ENCODE measurements at regions not wholly inside any gene's neighbourhood (a gene's known extent, or its start where the extent isn't known, plus 50 kb on each side); places are given as distances from the start of the nearest gene placed in this dataset.

GRCh38 chr21:41032541-41032940, 135.4 kb upstream of the BACE2 start:
- H3K4me1 ChIP-seq (ENCODE audit: control insufficient read depth in 2 of 2, insufficient read depth in 2 of 2, low read length in 2 of 2) = no peaks in the 10 kb centered on the region
- intact Hi-C loops (cut with micrococcal nuclease) = no loop called here
- no peaks in the 10 kb centered on the region for H3K4me1 Mint-ChIP-seq

GRCh38 chr21:41037212-41037611, 130.7 kb upstream of the BACE2 start:
- Histone ChIP-seq H3K4me1 (ENCODE audit: control insufficient read depth in 2 of 2, insufficient read depth in 2 of 2, low read length in 2 of 2) (no peaks in the 10 kb centered on the region), H2AFZ (ENCODE audit: insufficient read depth, low read depth, low read length, poor library complexity, severe bottlenecking) (no peak overlapping the region), H3K36me3 (replicated peaks in 1 of 2; ENCODE audit: control extremely low read depth in 1 of 2, control insufficient read depth in 1 of 2, extremely low read depth in 1 of 2, insufficient read depth in 2 of 2, low read length in 1 of 2) (no peaks in the 10 kb centered on the region), H3K27me3 (replicated peaks in 1 of 4; ENCODE audit: control extremely low read depth in 1 of 4, control insufficient read depth in 3 of 4, insufficient read depth in 4 of 4, low read length in 3 of 4) (peaks cover 0 to 2% (median under 1%) of the 10 kb centered on the region in 4 experiments), H3K79me2 (ENCODE audit: control insufficient read depth, insufficient read depth, low read length) (no peaks in the 10 kb centered on the region), H4K20me1 (ENCODE audit: control insufficient read depth, insufficient read depth, low read length, poor library complexity, severe bottlenecking) (no peaks in the 10 kb centered on the region), H3K9me3 (ENCODE audit: control extremely low read depth in 1 of 3, control insufficient read depth in 2 of 3, insufficient read depth in 1 of 3, low read length in 2 of 3) (no peaks in the 10 kb centered on the region), H3K27ac (ENCODE audit: low read length in 2 of 2) (no peak overlapping the region), H3K4me2 (replicated peaks; ENCODE audit: low read depth, low read length, poor library complexity, severe bottlenecking) (no peak overlapping the region), H3K4me3 (ENCODE audit: control extremely low read depth in 1 of 5, extremely low read depth in 1 of 5, insufficient read depth in 1 of 5, low read depth in 2 of 5, low read length in 4 of 5) (no peak overlapping the region), H3K9ac (ENCODE audit: low read length) (no peak overlapping the region)
- no peak overlapping the region for H3K27ac Mint-ChIP-seq
- WGBS (ENCODE audit: insufficient coverage) = 85% methylated on average over 3 of the region's 6 CpGs
- intact Hi-C loops (cut with micrococcal nuclease) = no loop called here
- H3K27me3 Mint-ChIP-seq = peaks cover 14% of the 10 kb centered on the region
- ChIA-PET CTCF (interaction anchor here (0.5 kb wide), 1 partner anchor 75 kb away, joined by 4 read pairs; no protein-coding TSS in a partner anchor), POLR2A (no interaction called here)
- DNase-seq = no peak
- no peaks in the 10 kb centered on the region for H3K9me3 Mint-ChIP-seq (ENCODE audit: insufficient read depth)
- TF ChIP-seq CTCF (IDR thresholded peaks at IDR 0.05) (no peak), EZH2 (IDR thresholded peaks at IDR 0.05; ENCODE audit: borderline replicate concordance, insufficient read depth, low read depth, low read length, poor library complexity, severe bottlenecking) (no peak)
- ATAC-seq (ENCODE audit: low read depth) = no peak
- H3K4me1 Mint-ChIP-seq = no peaks in the 10 kb centered on the region
- no peak overlapping the region for H3K4me3 Mint-ChIP-seq

More at GRCh38 chr21:41032541-41032940, 135.4 kb upstream of the BACE2 start:
- ATAC-seq (ENCODE audit: low read depth) = no peak
- Mint-ChIP-seq H3K27me3 (peaks cover 20% of the 10 kb centered on the region), H3K4me3 (no peak overlapping the region), H3K9me3 (ENCODE audit: insufficient read depth) (no peaks in the 10 kb centered on the region), H3K27ac (no peak overlapping the region)
- no peaks in the 10 kb centered on the region for H3K9me3 ChIP-seq (ENCODE audit: control extremely low read depth in 1 of 3, control insufficient read depth in 2 of 3, insufficient read depth in 1 of 3, low read length in 2 of 3)
- H3K36me3 ChIP-seq (replicated peaks in 1 of 2; ENCODE audit: control extremely low read depth in 1 of 2, control insufficient read depth in 1 of 2, extremely low read depth in 1 of 2, insufficient read depth in 2 of 2, low read length in 1 of 2) = no peaks in the 10 kb centered on the region
- no peaks in the 10 kb centered on the region for H3K79me2 ChIP-seq (ENCODE audit: control insufficient read depth, insufficient read depth, low read length)
- H3K27ac ChIP-seq (ENCODE audit: low read length in 2 of 2) = no peak overlapping the region
- ChIA-PET POLR2A (no interaction called here), CTCF (no interaction called here)
- no peak for DNase-seq
- H3K9ac ChIP-seq (ENCODE audit: low read length) = no peak overlapping the region
- no peak for TF ChIP-seq EZH2 (IDR thresholded peaks at IDR 0.05; ENCODE audit: borderline replicate concordance, insufficient read depth, low read depth, low read length, poor library complexity, severe bottlenecking)
- TF ChIP-seq CTCF (IDR thresholded peaks at IDR 0.05) = no peak
- no peaks in the 10 kb centered on the region for H4K20me1 ChIP-seq (ENCODE audit: control insufficient read depth, insufficient read depth, low read length, poor library complexity, severe bottlenecking)
- H3K4me2 ChIP-seq (replicated peaks; ENCODE audit: low read depth, low read length, poor library complexity, severe bottlenecking) = no peak overlapping the region
- H3K27me3 ChIP-seq (replicated peaks in 1 of 4; ENCODE audit: control extremely low read depth in 1 of 4, control insufficient read depth in 3 of 4, insufficient read depth in 4 of 4, low read length in 3 of 4) = peaks cover 0 to 3% (median 2%) of the 10 kb centered on the region in 4 experiments
- WGBS (ENCODE audit: insufficient coverage) = no CpG with 5 or more reads among the region's 1 CpG
- no peak overlapping the region for H3K4me3 ChIP-seq (ENCODE audit: control extremely low read depth in 1 of 5, extremely low read depth in 1 of 5, insufficient read depth in 1 of 5, low read depth in 2 of 5, low read length in 4 of 5)
- no peak overlapping the region for H2AFZ ChIP-seq (ENCODE audit: insufficient read depth, low read depth, low read length, poor library complexity, severe bottlenecking)
